Kidney epithelial cell (primary cell): ENCODE measurements at regions not wholly inside any gene's neighbourhood (a gene's known extent, or its start where the extent isn't known, plus 50 kb on each side); places are given as distances from the start of the nearest gene placed in this dataset.
"Not testable (repeated sequence)": the region's sequence is repeated elsewhere in the genome, so short reads cannot be mapped to it uniquely, and the experiment has no call there.

Experiments
- DNase-seq: peaks from one replicate; pipeline ENCODE4 v3.0.0-alpha.2; 2010; ENCODE audit warnings: low read depth
- H3K27me3 ChIP-seq: 2 replicates; pipeline ENCODE4 v1.6.0; 2011; ENCODE audit warnings: low read length; ENCODE audit not compliant: control insufficient read depth, insufficient read depth
- H3K36me3 ChIP-seq: 2 replicates; pipeline ENCODE4 v1.5.1; 2011; ENCODE audit warnings: low read length; ENCODE audit not compliant: control insufficient read depth, insufficient read depth
- H3K4me3 ChIP-seq: 2 replicates; pipeline ENCODE4 v1.5.1; 2011; ENCODE audit warnings: low read depth, mild to moderate bottlenecking, control low read depth, low read length
- TF ChIP-seq, protein P1 (sequence below): IDR thresholded peaks from 2 replicates; pipeline ENCODE4 v1.5.1; 2011; ENCODE audit warnings: mild to moderate bottlenecking, moderate library complexity, low read length, control low read depth, inconsistent platforms; ENCODE audit not compliant: insufficient read depth, poor library complexity, severe bottlenecking

DNA sequence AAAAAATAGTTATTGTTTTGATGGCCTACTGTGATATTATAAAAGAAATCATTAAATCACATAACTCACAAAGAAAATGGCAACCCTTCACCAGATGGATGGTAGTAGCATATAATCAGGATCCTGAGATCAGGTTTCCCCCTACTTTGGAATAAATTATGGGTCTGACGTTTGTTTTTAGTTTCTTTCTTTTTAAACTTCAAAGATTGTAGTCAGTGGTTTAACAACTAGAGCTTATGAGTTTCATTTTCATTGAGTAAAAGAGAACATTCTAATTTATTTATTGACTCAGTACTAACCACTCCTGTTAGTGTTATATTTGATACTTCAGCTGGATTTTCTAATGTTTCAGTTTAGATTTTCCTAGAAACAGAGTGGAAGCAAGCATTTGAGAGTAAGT is 218.0 kb upstream of the PCSK5 start:
- Histone ChIP-seq H3K4me3 (no peak overlapping the region), H3K36me3 (no peaks in the 10 kb centered on the region), H3K27me3 (no peaks in the 10 kb centered on the region)
- TF ChIP-seq, protein P1, sequence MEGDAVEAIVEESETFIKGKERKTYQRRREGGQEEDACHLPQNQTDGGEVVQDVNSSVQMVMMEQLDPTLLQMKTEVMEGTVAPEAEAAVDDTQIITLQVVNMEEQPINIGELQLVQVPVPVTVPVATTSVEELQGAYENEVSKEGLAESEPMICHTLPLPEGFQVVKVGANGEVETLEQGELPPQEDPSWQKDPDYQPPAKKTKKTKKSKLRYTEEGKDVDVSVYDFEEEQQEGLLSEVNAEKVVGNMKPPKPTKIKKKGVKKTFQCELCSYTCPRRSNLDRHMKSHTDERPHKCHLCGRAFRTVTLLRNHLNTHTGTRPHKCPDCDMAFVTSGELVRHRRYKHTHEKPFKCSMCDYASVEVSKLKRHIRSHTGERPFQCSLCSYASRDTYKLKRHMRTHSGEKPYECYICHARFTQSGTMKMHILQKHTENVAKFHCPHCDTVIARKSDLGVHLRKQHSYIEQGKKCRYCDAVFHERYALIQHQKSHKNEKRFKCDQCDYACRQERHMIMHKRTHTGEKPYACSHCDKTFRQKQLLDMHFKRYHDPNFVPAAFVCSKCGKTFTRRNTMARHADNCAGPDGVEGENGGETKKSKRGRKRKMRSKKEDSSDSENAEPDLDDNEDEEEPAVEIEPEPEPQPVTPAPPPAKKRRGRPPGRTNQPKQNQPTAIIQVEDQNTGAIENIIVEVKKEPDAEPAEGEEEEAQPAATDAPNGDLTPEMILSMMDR = no peak
- no peak for DNase-seq

DNA sequence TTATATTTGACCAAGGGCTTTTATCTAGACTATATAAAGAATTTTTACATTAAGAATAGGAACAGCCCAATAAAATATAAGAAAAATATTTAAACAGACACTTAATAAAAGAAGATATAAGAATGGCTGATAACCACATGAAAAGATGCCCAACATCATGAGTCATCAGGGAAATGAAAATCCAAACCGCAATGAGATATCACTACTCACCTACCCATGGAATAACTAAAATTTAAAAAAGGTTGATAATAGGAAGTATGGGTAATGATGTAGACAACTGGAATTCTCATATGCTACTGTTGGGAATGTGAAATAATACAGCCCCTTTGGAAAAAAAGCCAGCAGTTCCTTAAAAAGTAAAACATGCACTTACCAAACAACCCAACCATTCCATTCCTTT is 206.9 kb upstream of the PCSK5 start:
- TF ChIP-seq, protein P1 = no peak
- H3K4me3 ChIP-seq = no peak overlapping the region
- H3K27me3 ChIP-seq = no peaks in the 10 kb centered on the region
- no peak for DNase-seq
- no peaks in the 10 kb centered on the region for H3K36me3 ChIP-seq

DNA sequence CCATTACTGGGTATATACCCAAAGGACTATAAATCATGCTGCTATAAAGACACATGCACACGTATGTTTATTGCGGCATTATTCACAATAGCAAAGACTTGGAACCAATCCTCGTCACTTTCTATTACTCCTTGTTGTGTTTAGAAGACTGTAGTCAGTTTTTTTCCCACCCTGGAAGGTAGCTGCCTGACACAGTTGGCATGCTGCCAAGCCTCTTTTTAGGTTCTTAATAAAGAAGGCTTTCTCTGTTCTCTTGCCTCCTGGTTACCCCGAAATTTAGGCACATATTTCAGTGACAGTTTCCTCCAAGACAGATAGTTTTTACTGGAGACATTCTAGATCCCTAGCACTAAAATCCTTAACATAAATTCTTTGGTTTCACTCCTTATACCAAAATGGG is 205.4 kb upstream of the PCSK5 start:
- no peaks in the 10 kb centered on the region for H3K36me3 ChIP-seq
- no peaks in the 10 kb centered on the region for H3K27me3 ChIP-seq
- no peak overlapping the region for H3K4me3 ChIP-seq
- TF ChIP-seq, protein P1 = no peak
- DNase-seq = no peak

DNA sequence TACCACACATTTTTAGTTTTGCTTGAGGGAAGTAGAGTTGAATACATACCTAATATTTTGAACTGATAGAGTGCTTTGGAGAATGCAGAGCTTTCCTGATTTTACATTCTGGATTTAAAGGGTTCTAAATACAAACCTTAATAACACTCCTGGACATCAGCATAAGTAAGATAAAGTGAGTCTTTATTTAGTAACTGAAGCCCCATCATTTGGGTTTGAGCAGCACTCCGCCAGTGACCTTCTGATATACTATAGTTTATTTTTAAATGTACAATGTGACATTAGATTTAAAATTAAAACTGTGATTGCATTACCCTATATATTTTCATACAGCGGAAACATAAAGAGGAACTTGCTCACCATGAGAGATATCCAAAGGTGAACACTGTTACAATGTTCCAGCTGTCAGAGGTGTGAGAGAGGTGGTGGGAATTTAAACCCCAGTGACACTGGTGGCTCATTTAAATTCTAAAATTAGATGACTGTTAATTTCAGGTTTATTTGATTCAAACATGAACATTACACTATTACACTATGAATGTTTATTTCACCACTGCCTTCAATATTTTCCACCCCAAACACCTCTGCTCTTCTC is 203.0 kb upstream of the PCSK5 start:
- Histone ChIP-seq H3K36me3 (no peaks in the 10 kb centered on the region), H3K4me3 (no peak overlapping the region), H3K27me3 (no peaks in the 10 kb centered on the region)
- TF ChIP-seq, protein P1 = no peak
- no peak for DNase-seq

DNA sequence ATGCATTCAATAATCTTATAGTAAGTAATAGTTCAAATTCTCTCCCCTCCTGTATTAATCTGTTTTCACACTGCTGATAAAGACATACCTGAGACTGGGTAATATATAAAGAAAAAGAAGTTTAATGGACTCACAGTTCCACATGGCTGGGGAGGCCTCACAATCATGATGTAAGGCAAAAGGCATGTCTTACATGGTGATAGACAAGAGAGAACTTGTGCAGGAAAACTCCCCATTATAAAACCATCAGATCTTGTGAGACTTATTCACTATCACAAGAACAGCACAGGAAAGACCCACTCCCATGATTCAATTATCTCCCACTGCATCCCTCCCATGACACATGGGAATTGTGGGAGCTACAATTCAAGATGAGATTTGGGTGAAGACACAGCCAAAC is 199.9 kb upstream of the PCSK5 start:
- not testable (repeated sequence) for DNase-seq

DNA sequence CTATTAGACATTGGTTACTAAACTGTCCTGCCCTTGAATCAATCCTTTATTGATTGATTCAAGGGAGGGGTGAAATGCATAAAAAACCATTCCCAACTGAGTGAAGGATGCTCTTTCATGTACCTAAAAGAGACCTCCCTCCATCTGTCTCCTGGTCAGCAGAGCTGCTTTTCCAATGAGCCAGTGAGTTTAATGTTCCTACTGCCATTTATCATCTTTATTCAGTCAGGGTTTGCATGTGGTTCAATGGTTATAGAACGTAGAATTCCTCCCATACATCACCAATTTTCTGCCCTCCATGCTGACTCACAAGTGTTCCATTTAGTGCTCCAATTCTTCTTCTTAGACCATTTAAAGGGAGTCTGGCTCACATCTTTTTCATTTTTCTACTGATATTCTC is 199.1 kb upstream of the PCSK5 start:
- TF ChIP-seq, protein P1 = no peak
- Histone ChIP-seq H3K27me3 (no peaks in the 10 kb centered on the region), H3K36me3 (no peaks in the 10 kb centered on the region), H3K4me3 (no peak overlapping the region)
- no peak for DNase-seq

More for the DNA sequence above, 199.9 kb upstream of the PCSK5 start:
- not testable (repeated sequence) for H3K27me3 ChIP-seq, H3K36me3 ChIP-seq, H3K4me3 ChIP-seq
